HG02970 (cell line): ENCODE measurements at regions not wholly inside any gene's neighbourhood (a gene's known extent, or its start where the extent isn't known, plus 50 kb on each side); places are given as distances from the start of the nearest gene placed in this dataset.
"Not testable (repeated sequence)": the region's sequence is repeated elsewhere in the genome, so short reads cannot be mapped to it uniquely, and the experiment has no call there.

Experiments used
- ATAC-seq: cut with Tn5 transposase; IDR thresholded peaks from one replicate; pipeline ENCODE4 v1.9.1; 2021; ENCODE audit warnings: mild to moderate bottlenecking, moderate library complexity, moderate number of reproducible peaks; ENCODE audit not compliant: unreplicated experiment, low FRiP score

GRCh38 chr10:9043466-9043865, 989.0 kb downstream of the GATA3 start:
- ATAC-seq = no peak

- no peak for ATAC-seq
Observed at GRCh38 chr10:9045311-9045710, 990.8 kb downstream of the GATA3 start.

GRCh38 chr10:9051328-9051974, 997.0 kb downstream of the GATA3 start:
- no peak for ATAC-seq

GRCh38 chr10:9052767-9053166, 998.3 kb downstream of the GATA3 start:
- no peak for ATAC-seq

GRCh38 chr10:9056521-9056920, 1002.0 kb downstream of the GATA3 start:
- no peak for ATAC-seq

GRCh38 chr10:9057293-9057692, 1002.8 kb downstream of the GATA3 start:
- ATAC-seq = not testable (repeated sequence)

- no peak for ATAC-seq
Observed at GRCh38 chr10:9060314-9060713, 1005.8 kb downstream of the GATA3 start.

- no peak for ATAC-seq
Observed at GRCh38 chr10:9061871-9062270, 1007.4 kb downstream of the GATA3 start.

- no peak for ATAC-seq
Observed at GRCh38 chr10:9066152-9066551, 1011.7 kb downstream of the GATA3 start.

- no peak for ATAC-seq
Observed at GRCh38 chr10:9068003-9068402, 1013.5 kb downstream of the GATA3 start.

- ATAC-seq = no peak
Observed at GRCh38 chr10:9069136-9069535, 1014.6 kb downstream of the GATA3 start.

- no peak for ATAC-seq
Observed at GRCh38 chr10:9075420-9075819, 1020.9 kb downstream of the GATA3 start.

- no peak for ATAC-seq
Observed at GRCh38 chr10:9076066-9076465, 1021.6 kb downstream of the GATA3 start.

GRCh38 chr10:9081253-9081652, 1026.8 kb downstream of the GATA3 start:
- ATAC-seq = no peak

- ATAC-seq = no peak
Observed at GRCh38 chr10:9081961-9082360, 1027.5 kb downstream of the GATA3 start.

- ATAC-seq = no peak
Observed at GRCh38 chr10:9091530-9092093, 1037.1 kb downstream of the GATA3 start.

- no peak for ATAC-seq
Observed at GRCh38 chr10:9096288-9096687, 1041.8 kb downstream of the GATA3 start.

- no peak for ATAC-seq
Observed at GRCh38 chr10:9097206-9097990, 1042.9 kb downstream of the GATA3 start.

GRCh38 chr10:9097991-9098306, 1043.5 kb downstream of the GATA3 start:
- no peak for ATAC-seq

GRCh38 chr10:9102026-9102425, 1047.5 kb downstream of the GATA3 start:
- no peak for ATAC-seq

- no peak for ATAC-seq
Observed at GRCh38 chr10:9103301-9103700, 1048.8 kb downstream of the GATA3 start.

GRCh38 chr10:9111976-9112375, 1057.5 kb downstream of the GATA3 start:
- ATAC-seq = no peak
